ENCODE measurements at regions not wholly inside any gene's neighbourhood (a gene's known extent, or its start where the extent isn't known, plus 50 kb on each side); places are given as distances from the start of the nearest gene placed in this dataset.
"Not testable (repeated sequence)": the region's sequence is repeated elsewhere in the genome, so short reads cannot be mapped to it uniquely, and the experiment has no call there.

GRCh38 chr3:22759636-22760310 lies 443.4 kb upstream of the UBE2E2 start:
- DNase-seq (ENCODE audit: low spot score), result no peak

DNA sequence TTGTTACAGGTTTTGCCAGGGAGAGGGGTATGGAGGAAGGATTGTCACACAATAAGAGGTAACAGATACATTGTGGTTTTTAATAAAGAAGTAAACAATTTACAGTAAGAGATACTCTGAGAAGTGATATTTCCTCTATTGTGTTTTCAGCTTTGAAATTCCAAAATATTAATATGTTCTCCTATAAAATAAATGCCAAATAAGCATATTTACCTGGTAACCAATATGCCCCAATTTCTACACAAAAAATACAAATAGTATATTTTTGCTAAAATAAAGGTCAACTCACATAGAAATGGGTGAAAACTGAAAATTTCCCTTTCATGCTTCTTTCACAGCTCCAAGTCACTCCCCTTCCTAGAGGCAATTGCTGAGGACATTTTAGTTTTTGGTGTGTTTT lies 437.4 kb upstream of the UBE2E2 start:
- DNase-seq (ENCODE audit: low spot score), result no peak

- no peak for DNase-seq (ENCODE audit: low spot score)
Measured at GRCh38 chr3:22777834-22778233, 425.3 kb upstream of the UBE2E2 start.

DNA sequence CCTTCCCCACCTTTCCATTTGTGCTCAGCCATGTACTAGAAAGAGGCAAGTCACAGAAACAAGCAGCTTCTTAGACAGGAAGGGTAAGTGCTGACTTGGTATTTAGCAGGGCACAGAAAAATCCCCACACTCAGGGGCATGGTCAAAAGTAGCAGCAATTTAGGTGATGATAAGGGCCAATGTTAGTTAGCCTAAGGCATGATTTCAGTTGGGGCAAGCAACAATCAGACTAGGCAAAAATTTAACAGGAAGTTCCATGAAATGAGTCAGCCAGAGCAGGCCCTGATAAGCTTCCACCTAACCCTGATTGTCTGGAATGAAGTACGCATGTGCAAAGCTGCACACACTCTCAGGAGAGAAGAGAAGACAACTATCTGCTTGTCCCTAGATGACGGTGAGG lies 423.4 kb upstream of the UBE2E2 start:
- DNase-seq (ENCODE audit: low spot score), result no peak

GRCh38 chr3:22792533-22792932 lies 410.6 kb upstream of the UBE2E2 start:
- DNase-seq (ENCODE audit: low spot score), result no peak

- no peak for DNase-seq (ENCODE audit: low spot score)
Measured at GRCh38 chr3:22795917-22796316, 407.2 kb upstream of the UBE2E2 start.

- DNase-seq (ENCODE audit: low spot score), result no peak
Measured at GRCh38 chr3:22798461-22798860, 404.7 kb upstream of the UBE2E2 start.

DNA sequence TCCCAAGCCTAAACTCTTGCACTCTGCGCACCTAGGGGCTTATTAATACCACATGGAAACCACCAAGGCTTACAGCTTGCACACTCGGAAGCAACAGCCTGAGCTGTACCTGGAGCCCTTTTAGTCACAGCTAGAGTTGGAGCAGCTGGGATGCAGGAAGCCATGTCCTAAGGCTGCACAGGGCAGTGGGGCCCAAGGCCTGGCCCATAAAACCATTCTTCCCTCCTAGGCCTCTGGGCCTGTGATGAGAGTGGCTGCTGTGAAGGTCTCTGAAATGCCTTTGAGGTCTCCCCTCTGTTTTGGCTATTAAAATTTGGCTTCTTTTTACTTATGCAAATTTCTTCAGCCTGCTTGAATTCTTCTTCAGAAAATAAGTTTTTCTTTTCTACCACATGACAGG lies 383.9 kb upstream of the UBE2E2 start:
- DNase-seq (ENCODE audit: low spot score), result no peak

DNA sequence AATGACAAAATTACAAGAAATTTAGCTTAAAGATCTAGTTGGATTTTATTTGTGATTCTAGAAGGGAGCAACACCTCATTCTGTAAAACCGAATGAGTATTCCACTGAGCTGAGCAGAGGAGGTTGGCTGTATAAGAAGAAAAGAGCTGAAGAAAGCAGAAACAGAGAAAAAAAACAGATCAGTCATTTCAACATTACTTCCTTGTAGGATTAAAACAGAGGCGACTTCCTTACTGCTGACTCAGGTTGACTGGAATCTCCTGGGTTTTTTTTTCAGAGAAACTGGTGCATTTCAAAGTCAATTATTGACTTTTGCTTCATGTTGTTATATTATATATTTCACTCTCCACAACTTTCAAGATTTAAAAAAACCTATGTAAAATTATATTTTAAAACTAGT lies 368.1 kb upstream of the UBE2E2 start:
- no peak for DNase-seq (ENCODE audit: low spot score)

- DNase-seq (ENCODE audit: low spot score), result no peak
Measured at GRCh38 chr3:22836131-22836530, 367.0 kb upstream of the UBE2E2 start.

DNA sequence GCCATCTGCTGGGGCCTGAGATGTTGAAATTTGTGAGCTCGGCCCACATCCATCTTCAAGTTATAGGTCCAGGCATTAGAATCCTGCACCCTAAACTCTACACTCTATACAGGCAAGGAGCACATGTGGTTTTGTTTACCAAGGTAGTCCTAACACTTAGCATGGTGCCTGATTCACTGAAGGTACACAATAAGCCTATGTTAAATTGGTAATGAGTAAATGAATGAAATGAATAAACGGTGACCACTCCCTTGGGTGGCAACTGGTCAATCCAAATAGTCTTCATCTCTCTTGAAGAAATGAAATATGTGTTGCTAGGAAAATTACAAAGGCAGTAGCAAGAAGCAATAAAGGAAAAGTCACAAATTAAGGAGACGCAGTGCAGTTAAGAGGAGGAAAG lies 359.3 kb upstream of the UBE2E2 start:
- DNase-seq (ENCODE audit: low spot score), result no peak

DNA sequence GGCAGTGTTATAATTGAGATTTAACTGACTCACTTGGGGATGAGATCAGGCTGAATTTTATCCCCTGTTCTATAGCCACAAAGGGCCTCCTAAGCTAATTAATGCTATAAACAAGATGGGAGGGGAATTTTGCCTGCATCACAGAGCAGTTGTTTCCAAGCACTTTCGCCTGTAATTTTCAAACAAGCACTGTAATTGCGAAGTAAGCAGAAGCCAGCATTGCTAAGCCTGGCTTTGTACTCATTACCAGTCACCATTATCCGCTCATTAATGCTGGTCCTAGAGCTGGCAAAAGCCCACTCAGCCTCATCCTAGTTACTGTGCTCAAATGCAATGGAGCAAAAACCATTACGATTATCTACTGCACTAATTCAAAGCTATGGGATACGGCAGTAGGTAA lies 356.6 kb upstream of the UBE2E2 start:
- no peak for DNase-seq (ENCODE audit: low spot score)

- DNase-seq (ENCODE audit: low spot score), result not testable (repeated sequence)
Measured at GRCh38 chr3:22849583-22849982, 353.5 kb upstream of the UBE2E2 start.

GRCh38 chr3:22856811-22857210 lies 346.3 kb upstream of the UBE2E2 start:
- DNase-seq (ENCODE audit: low spot score), result no peak

GRCh38 chr3:22858486-22858885 lies 344.6 kb upstream of the UBE2E2 start:
- DNase-seq (ENCODE audit: low spot score), result no peak

DNA sequence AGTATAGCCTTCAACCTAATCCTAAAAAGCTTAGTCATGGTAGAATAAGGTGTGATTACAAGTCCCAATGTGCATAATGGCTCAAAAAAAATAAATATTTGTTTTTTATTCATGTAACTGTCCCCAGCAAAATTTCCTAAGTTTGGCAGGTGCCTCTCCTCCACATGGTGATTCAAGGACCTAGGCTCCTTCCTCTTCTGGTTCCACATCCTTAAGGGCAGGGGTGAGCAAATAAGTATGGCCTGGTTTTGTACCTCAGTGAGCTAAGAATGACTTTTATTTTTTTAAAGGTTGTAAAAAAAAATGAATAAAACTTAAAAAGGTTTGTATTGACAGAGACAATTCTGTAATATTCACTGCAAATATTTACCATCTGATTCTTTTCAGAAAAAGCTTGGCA lies 343.5 kb upstream of the UBE2E2 start:
- DNase-seq (ENCODE audit: low spot score), result no peak

DNA sequence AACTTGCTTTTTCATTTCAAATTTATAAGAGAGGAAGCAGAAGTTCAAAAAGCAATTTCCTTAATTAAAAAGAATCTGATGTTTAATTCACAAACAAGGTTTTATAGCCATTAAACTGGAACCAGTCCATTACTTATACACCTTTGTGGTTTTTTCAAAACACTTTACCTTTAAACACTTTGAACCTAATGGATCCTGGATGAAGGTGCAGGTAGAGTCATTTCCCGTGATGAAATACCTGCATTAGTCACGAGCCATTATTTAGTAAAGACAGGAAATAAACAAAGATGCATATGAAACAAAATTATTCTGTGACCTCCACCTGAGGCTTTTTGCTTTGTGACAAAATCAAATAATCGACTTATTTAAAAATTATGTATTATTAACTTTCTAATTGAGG lies 341.7 kb upstream of the UBE2E2 start:
- no peak for DNase-seq (ENCODE audit: low spot score)

- DNase-seq (ENCODE audit: low spot score), result no peak
Measured at GRCh38 chr3:22862111-22862510, 341.0 kb upstream of the UBE2E2 start.

- not testable (repeated sequence) for DNase-seq (ENCODE audit: low spot score)
Measured at GRCh38 chr3:22882834-22883233, 320.3 kb upstream of the UBE2E2 start.

GRCh38 chr3:22885039-22885438 lies 318.1 kb upstream of the UBE2E2 start:
- DNase-seq (ENCODE audit: low spot score), result no peak

GRCh38 chr3:22885574-22886341 lies 317.4 kb upstream of the UBE2E2 start:
- no peak for DNase-seq (ENCODE audit: low spot score)

GRCh38 chr3:22886439-22887068 lies 316.6 kb upstream of the UBE2E2 start:
- no peak for DNase-seq (ENCODE audit: low spot score)

GRCh38 chr3:22887664-22888291 lies 315.3 kb upstream of the UBE2E2 start:
- DNase-seq (ENCODE audit: low spot score), result no peak
